Transverse colon (tissue), 4 donors: ENCODE measurements at regions not wholly inside any gene's neighbourhood (a gene's known extent, or its start where the extent isn't known, plus 50 kb on each side); places are given as distances from the start of the nearest gene placed in this dataset.

Source experiments
- DNase-seq: peaks from one replicate; pipeline ENCODE4 v3.0.0-alpha.2; 2019
- H3K27ac ChIP-seq, 4 donors: fragments of 200-600 bp; sonication (generic); 2 replicates each; pipeline ENCODE4 v1.5.1; 2016 to 2018; ENCODE audit warnings: inconsistent platforms in 4 of 4
- H3K27me3 ChIP-seq: fragments of 200-600 bp; sonication (generic); 2 replicates; pipeline ENCODE4 v1.5.1; 2017; ENCODE audit warnings: inconsistent platforms
- H3K36me3 ChIP-seq, 4 donors: fragments of 200-600 bp; sonication (generic); 2 replicates each; pipeline ENCODE4 v1.5.1; 2017 to 2019; ENCODE audit warnings: inconsistent platforms in 4 of 4
- H3K4me1 ChIP-seq, 4 donors: fragments of 200-600 bp; sonication (generic); 2 replicates each; pipeline ENCODE4 v1.5.1; 2017 to 2020; ENCODE audit warnings: inconsistent platforms in 4 of 4
- H3K4me3 ChIP-seq, 4 donors: fragments of 200-600 bp; sonication (generic); 1 replicate in 1 of 4; 2 replicates in 3 of 4; pipeline versions ENCODE4 v1.5.1 to v1.6.1; 2017 to 2019; ENCODE audit warnings: inconsistent platforms in 4 of 4
- H3K9me3 ChIP-seq, 2 donors: fragments of 200-600 bp; sonication (generic); 2 replicates each; pipeline ENCODE4 v1.5.1; 2017 to 2019; ENCODE audit warnings: inconsistent platforms in 2 of 2
- EP300 ChIP-seq: sonication (generic); formaldehyde crosslinking; IDR thresholded peaks from one replicate; pipeline ENCODE4 v1.6.1; 2017; ENCODE audit warnings: antibody characterized with exemption, low read depth
- POLR2A ChIP-seq: fragments of 450-650 bp; IDR thresholded peaks from one replicate; pipeline ENCODE4 v1.6.1; 2016; ENCODE audit warnings: antibody characterized with exemption, mild to moderate bottlenecking, moderate library complexity
- POLR2AphosphoS5 ChIP-seq, 3 donors: sonication (generic); formaldehyde crosslinking; IDR thresholded peaks; one replicate each; pipeline ENCODE4 v1.6.1; 2016; ENCODE audit warnings: antibody characterized with exemption in 3 of 3
- WGBS, 2 donors: methylation state at CpG; one replicate each; pipeline ENCODE4 v1.1.5; 2018; ENCODE audit warnings: low coverage in 1 of 2; 5-methylcytosine and 5-hydroxymethylcytosine counted together
- in situ Hi-C, 4 donors: fragments of 200-750 bp; cut with MboI; loops; one replicate each; pipeline versions ENCODE4 v1.15.0 to v1.15.1; 2017; ENCODE audit warnings: low sequenced_read_pairs in 3 of 4, low pct_ligation_motif_present in 1 of 4, low pct_unique_long_range_greater_than_20kb in 1 of 4
- intact Hi-C: fragments of 100-400 bp; cut with DNase I; formaldehyde crosslinking; loops from one replicate; pipeline ENCODE4 v1.15.1; 2023; ENCODE audit warnings: low total_unique reads
- TF ChIP-seq, protein P1 (sequence below), 5 experiments: fragments of 200-600 bp in 3 of 5; fragments of 450-650 bp in 2 of 5; sonication (generic) in 3 of 5; IDR thresholded peaks; 1 replicate in 2 of 5; 2 replicates in 3 of 5; pipeline ENCODE4 v1.5.1; 2016 to 2017; ENCODE audit warnings: antibody characterized with exemption in 5 of 5, inconsistent platforms in 3 of 5, mild to moderate bottlenecking in 2 of 5, moderate library complexity in 1 of 5

DNA sequence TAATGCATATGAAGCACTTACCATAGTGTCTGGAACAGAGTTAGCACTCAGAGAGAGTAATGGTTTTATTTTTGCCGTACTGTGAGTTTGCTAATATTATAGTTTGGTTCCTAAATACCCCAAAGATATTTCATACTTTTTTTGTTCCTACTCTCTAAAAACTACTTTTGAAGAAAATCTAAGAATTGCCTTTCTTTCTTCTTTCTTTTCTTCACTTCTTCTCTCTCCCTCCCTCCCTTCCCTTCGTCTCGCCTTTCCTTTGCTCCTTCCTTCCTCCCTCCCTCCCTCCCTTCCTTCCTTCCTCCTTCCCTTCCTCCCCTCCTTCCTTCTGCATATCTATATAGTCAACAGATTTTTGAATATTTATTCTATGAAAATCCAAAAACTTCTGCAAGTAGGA lies 351.7 kb upstream of the RSPO3 start:
- in situ Hi-C loops (no loop called here), intact Hi-C loops (no loop called here)
- 85% methylated on average over 3 of the region's 3 CpGs; no CpG with 5 or more reads in 1 of the 2 donors for WGBS, 2 donors
- no peak for DNase-seq
- Histone ChIP-seq H3K36me3 (no peaks in the 10 kb centered on the region), H3K4me1 (no peaks in the 10 kb centered on the region), H3K27me3 (no peaks in the 10 kb centered on the region), H3K9me3 (no peaks in the 10 kb centered on the region), H3K27ac (no peak overlapping the region), H3K4me3 (no peak overlapping the region)
- TF ChIP-seq, protein P1, sequence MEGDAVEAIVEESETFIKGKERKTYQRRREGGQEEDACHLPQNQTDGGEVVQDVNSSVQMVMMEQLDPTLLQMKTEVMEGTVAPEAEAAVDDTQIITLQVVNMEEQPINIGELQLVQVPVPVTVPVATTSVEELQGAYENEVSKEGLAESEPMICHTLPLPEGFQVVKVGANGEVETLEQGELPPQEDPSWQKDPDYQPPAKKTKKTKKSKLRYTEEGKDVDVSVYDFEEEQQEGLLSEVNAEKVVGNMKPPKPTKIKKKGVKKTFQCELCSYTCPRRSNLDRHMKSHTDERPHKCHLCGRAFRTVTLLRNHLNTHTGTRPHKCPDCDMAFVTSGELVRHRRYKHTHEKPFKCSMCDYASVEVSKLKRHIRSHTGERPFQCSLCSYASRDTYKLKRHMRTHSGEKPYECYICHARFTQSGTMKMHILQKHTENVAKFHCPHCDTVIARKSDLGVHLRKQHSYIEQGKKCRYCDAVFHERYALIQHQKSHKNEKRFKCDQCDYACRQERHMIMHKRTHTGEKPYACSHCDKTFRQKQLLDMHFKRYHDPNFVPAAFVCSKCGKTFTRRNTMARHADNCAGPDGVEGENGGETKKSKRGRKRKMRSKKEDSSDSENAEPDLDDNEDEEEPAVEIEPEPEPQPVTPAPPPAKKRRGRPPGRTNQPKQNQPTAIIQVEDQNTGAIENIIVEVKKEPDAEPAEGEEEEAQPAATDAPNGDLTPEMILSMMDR (IDR thresholded peaks at IDR 0.05), result no peak
- TF ChIP-seq EP300 (no peak), POLR2A (no peak)

DNA sequence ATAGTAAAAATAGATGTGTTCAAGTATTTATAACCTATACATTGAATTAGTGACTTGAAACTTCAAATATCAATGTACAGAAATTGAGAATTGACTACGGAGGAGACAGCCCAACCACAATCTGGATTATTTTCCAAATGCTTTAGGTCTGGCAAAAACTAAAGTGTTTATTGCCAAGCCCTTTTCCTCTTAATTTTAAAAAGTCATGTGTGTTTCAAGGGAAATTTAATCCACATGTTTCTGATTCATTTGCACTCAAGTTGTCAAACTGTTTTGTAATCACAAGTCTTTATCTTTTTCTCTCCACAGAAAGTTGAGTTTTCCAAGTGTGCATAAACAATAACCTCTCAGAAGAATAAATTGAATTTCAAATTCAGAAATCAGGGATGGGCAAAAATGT lies 350.8 kb upstream of the RSPO3 start:
- no peak for DNase-seq
- TF ChIP-seq POLR2AphosphoS5 (IDR thresholded peaks at IDR 0.05) (no peak), POLR2A (no peak), EP300 (no peak)
- TF ChIP-seq, protein P1 (IDR thresholded peaks at IDR 0.05), result no peak
- in situ Hi-C loops (no loop called here), intact Hi-C loops (no loop called here)
- Histone ChIP-seq H3K9me3 (no peaks in the 10 kb centered on the region), H3K27ac (no peak overlapping the region), H3K4me3 (no peak overlapping the region), H3K36me3 (no peaks in the 10 kb centered on the region), H3K27me3 (no peaks in the 10 kb centered on the region), H3K4me1 (no peaks in the 10 kb centered on the region)
- WGBS, 2 donors, result 72 to 75% methylated on average over 1 of the region's 1 CpG

DNA sequence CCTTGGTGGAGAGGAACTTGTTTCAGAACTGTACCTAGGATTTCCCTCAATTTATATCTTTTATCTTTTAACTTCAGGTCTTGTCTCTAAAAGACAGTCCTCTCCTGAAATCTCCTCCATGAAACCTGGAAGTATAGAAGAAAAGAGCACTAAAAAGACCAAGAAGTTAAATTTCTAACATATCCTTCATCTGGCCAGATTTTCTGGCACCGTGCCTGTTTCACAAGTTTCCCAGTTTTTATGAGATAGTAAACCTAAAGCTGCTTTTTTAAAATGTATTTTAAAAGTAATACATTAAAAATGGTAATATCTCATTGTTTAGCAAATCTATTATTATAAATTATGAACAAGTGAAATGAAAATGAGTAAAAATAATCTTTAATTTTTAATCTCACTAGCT lies 348.3 kb upstream of the RSPO3 start:
- no peak for DNase-seq
- WGBS, 2 donors, result 38% methylated on average over 1 of the region's 1 CpG
- Histone ChIP-seq H3K4me1 (no peaks in the 10 kb centered on the region), H3K4me3 (no peak overlapping the region), H3K27ac (no peak overlapping the region), H3K27me3 (no peaks in the 10 kb centered on the region), H3K9me3 (no peaks in the 10 kb centered on the region), H3K36me3 (no peaks in the 10 kb centered on the region)
- intact Hi-C loops, result no loop called here
- TF ChIP-seq, protein P1 (IDR thresholded peaks at IDR 0.05), result no peak
- no peak for TF ChIP-seq EP300
- TF ChIP-seq POLR2A, result no peak
- TF ChIP-seq POLR2AphosphoS5 (IDR thresholded peaks at IDR 0.05), result no peak
- in situ Hi-C loops, result no loop called here

DNA sequence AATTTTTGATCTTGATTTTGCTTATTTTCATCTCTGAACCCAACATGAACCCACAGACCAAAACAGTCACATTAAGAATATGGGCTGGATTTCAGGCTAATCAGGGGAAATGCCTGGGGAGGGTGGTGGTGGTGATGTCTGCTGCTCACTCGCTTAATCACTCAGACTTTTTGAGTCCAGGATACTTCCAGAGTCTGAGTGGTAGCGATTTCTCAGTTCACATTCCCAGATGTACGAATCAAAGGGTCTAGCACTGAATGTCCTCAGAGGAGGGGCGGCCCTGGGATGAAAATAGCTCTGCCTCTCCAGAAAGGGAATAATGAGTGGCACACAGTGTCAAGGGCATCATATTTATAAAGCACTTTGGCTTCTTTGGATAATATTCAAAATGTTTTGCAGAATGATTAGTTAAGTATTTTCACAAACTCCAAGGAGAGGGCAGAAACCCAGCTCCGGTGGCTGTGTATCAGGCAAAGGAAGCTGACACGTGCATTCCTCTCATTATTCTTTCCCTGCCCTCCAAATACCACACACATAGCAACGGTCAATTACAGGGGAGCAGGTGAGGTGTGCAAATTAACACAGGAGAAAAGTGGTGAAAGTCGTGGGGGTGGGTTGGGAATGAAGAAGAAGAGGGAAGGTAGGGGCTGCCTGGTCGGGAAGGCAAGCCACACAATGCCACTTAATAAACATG lies 345.2 kb upstream of the RSPO3 start:
- WGBS, 2 donors, result 41 to 53% methylated on average over 5 to 9 of the region's 9 CpGs
- DNase-seq, result no peak
- intact Hi-C loops (no loop called here), in situ Hi-C loops (no loop called here)
- H3K4me3 ChIP-seq, result no peak overlapping the region
- no peaks in the 10 kb centered on the region for H3K9me3 ChIP-seq
- no peaks in the 10 kb centered on the region for H3K27me3 ChIP-seq
- H3K4me1 ChIP-seq, result no peaks in the 10 kb centered on the region
- H3K27ac ChIP-seq, result no peak overlapping the region
- TF ChIP-seq POLR2AphosphoS5 (IDR thresholded peaks at IDR 0.05) (no peak), EP300 (no peak), POLR2A (no peak)
- TF ChIP-seq, protein P1 (IDR thresholded peaks at IDR 0.05), result no peak
- no peaks in the 10 kb centered on the region for H3K36me3 ChIP-seq
